HCT116 (cell line): ENCODE measurements at regions not wholly inside any gene's neighbourhood (a gene's known extent, or its start where the extent isn't known, plus 50 kb on each side); places are given as distances from the start of the nearest gene placed in this dataset.

Source experiments
- ATAC-seq: fragments of 200-7000 bp; cut with Tn5 transposase; 2 replicates; pipeline ENCODE4 v1.9.1; 2020; ENCODE audit warnings: mild to moderate bottlenecking, moderate library complexity
- BruUV-seq: library from RNA; stranded (reverse); fragments of 400-500 nt; replicated peaks from 2 replicates; lab custom pipeline; 2021; lab: Mats Ljungman, UMichigan
- CTCF ChIA-PET: fragments of 300-600 bp; sonication (Branson Sonifier 250); formaldehyde crosslinking; loops from one replicate; lab custom pipeline; 2021; ENCODE audit warnings: antibody characterized with exemption; lab: Charles Lee
- POLR2A ChIA-PET: fragments of 300-600, 350-600 bp; sonication (Branson Sonifier 250); formaldehyde crosslinking; loops from one replicate; lab custom pipeline; 2021; ENCODE audit warnings: antibody characterized with exemption; lab: Charles Lee
- RAD21 ChIA-PET, 2 experiments: fragments of 300-600 bp; sonication (Branson Sonifier 250); formaldehyde crosslinking; loops; one replicate each; lab custom pipeline; 2023; ENCODE audit warnings: low total read pairs in 2 of 2; ENCODE audit not compliant: uncharacterized antibody in 2 of 2, unreplicated experiment in 2 of 2, low non-redundant PET in 1 of 2; lab: Charles Lee
- DNase-seq: peaks from one replicate; pipeline ENCODE4 v3.0.0-alpha.2; 2010; ENCODE audit warnings: low read depth, low spot score
- H2AFZ ChIP-seq: fragments of 200-600 bp; shearing (Covaris generic), sonication (generic); 2 replicates; pipeline ENCODE4 v1.6.1; 2017; ENCODE audit warnings: low read depth, mixed run types, mixed read lengths, antibody characterized with exemption, low read length; ENCODE audit not compliant: poor library complexity, severe bottlenecking
- H3K27ac ChIP-seq: 2 replicates; pipeline ENCODE4 v1.5.1; 2012; ENCODE audit warnings: low read depth, low read length
- H3K27me3 ChIP-seq: fragments of 200-600 bp; sonication (generic); 2 replicates; pipeline ENCODE4 v1.6.1; 2016; ENCODE audit warnings: mixed run types, low read length, mixed read lengths; ENCODE audit not compliant: insufficient read depth
- H3K36me3 ChIP-seq, 2 experiments: fragments of 200-500 bp in 1 of 2; fragments of 200-600 bp in 1 of 2; sonication (Bioruptor generic) in 1 of 2; sonication (generic) in 1 of 2; 2 replicates each; pipeline versions ENCODE4 v1.5.1 to v1.6.1; 2014 to 2016; ENCODE audit warnings: low read length in 2 of 2, inconsistent platforms in 1 of 2, mixed read lengths in 1 of 2, mixed run types in 1 of 2; ENCODE audit not compliant: insufficient read depth in 2 of 2, control insufficient read depth in 1 of 2
- H3K4me1 ChIP-seq, 2 experiments: fragments of 200-600 bp in 1 of 2; sonication (generic) in 1 of 2; 2 replicates each; pipeline versions ENCODE4 v1.5.1 to v1.6.1; 2012 to 2017; ENCODE audit warnings: low read length in 2 of 2, inconsistent platforms in 1 of 2, mild to moderate bottlenecking in 1 of 2, mixed read lengths in 1 of 2, mixed run types in 1 of 2, moderate library complexity in 1 of 2; ENCODE audit not compliant: insufficient read depth in 2 of 2, control insufficient read depth in 1 of 2
- H3K4me2 ChIP-seq: fragments of 200-600 bp; sonication (generic); 2 replicates; pipeline ENCODE4 v1.6.1; 2017; ENCODE audit warnings: mixed run types, low read length, mixed read lengths
- H3K4me3 ChIP-seq, 2 experiments: fragments of 200-600 bp in 1 of 2; sonication (generic) in 1 of 2; replicated peaks in 1 of 2; 2 replicates each; pipeline ENCODE4 v1.5.1; 2011 to 2016; ENCODE audit warnings: low read length in 2 of 2, control low read depth in 1 of 2, low read depth in 1 of 2, mild to moderate bottlenecking in 1 of 2, mixed read lengths in 1 of 2, mixed run types in 1 of 2
- H3K79me2 ChIP-seq: fragments of 200-600 bp; sonication (generic); 2 replicates; pipeline ENCODE4 v1.6.1; 2017; ENCODE audit warnings: mild to moderate bottlenecking, mixed run types, low read length, moderate library complexity, mixed read lengths; ENCODE audit not compliant: insufficient read depth
- H3K9ac ChIP-seq: fragments of 200-600 bp; sonication (generic); 2 replicates; pipeline ENCODE4 v1.6.1; 2016; ENCODE audit warnings: low read length, mixed read lengths
- H3K9me2 ChIP-seq: fragments of 200-600 bp; sonication (generic), shearing (Covaris generic); 2 replicates; pipeline ENCODE4 v1.6.1; 2017; ENCODE audit warnings: mixed run types, mild to moderate bottlenecking, moderate library complexity; ENCODE audit not compliant: insufficient read depth
- H3K9me3 ChIP-seq, 2 experiments: fragments of 200-500 bp in 1 of 2; fragments of 200-600 bp in 1 of 2; sonication (Bioruptor generic) in 1 of 2; sonication (generic) in 1 of 2; 2 replicates each; pipeline ENCODE4 v1.6.1; 2014 to 2017; ENCODE audit warnings: low read length in 2 of 2, mixed read lengths in 2 of 2, inconsistent platforms in 1 of 2, low read depth in 1 of 2, mild to moderate bottlenecking in 1 of 2, mixed run types in 1 of 2, moderate library complexity in 1 of 2; ENCODE audit not compliant: control insufficient read depth in 1 of 2, insufficient read depth in 1 of 2
- H4K20me1 ChIP-seq: fragments of 200-600 bp; sonication (generic), shearing (Covaris generic); 2 replicates; pipeline ENCODE4 v1.6.1; 2017; ENCODE audit warnings: mixed run types, mild to moderate bottlenecking, moderate library complexity; ENCODE audit not compliant: insufficient read depth
- ATF3 ChIP-seq: IDR thresholded peaks from 2 replicates; pipeline ENCODE4 v1.6.1; 2012
- CBX3 ChIP-seq: IDR thresholded peaks from 2 replicates; pipeline ENCODE4 v1.6.1; 2012; ENCODE audit warnings: low read depth
- CTCF ChIP-seq, 3 experiments: fragments of 200-600 bp in 1 of 3; sonication (generic) in 1 of 3; IDR thresholded peaks in 2 of 3; conservative IDR thresholded peaks in 1 of 3; 2 replicates each; pipeline ENCODE4 v1.5.1; 2012 to 2017; ENCODE audit warnings: low read depth in 2 of 3, low read length in 2 of 3, antibody characterized with exemption in 1 of 3, borderline replicate concordance in 1 of 3, control low read depth in 1 of 3, mild to moderate bottlenecking in 1 of 3, mixed read lengths in 1 of 3, mixed run types in 1 of 3, moderate library complexity in 1 of 3; ENCODE audit not compliant: insufficient read depth in 1 of 3
- EGR1 ChIP-seq: IDR thresholded peaks from 2 replicates; pipeline ENCODE4 v1.6.1; 2012; ENCODE audit warnings: low read depth
- ELF1 ChIP-seq: IDR thresholded peaks from 2 replicates; pipeline ENCODE4 v1.6.1; 2012; ENCODE audit warnings: low read depth, borderline replicate concordance
- EZH2phosphoT487 ChIP-seq: fragments of 200-600 bp; IDR thresholded peaks from 2 replicates; pipeline ENCODE4 v1.6.1; 2018; ENCODE audit warnings: antibody characterized with exemption, borderline replicate concordance
- FOSL1 ChIP-seq: IDR thresholded peaks from 2 replicates; pipeline ENCODE4 v1.6.1; 2012; ENCODE audit warnings: low read depth
- JUND ChIP-seq: IDR thresholded peaks from 2 replicates; pipeline ENCODE4 v1.6.1; 2012
- MAX ChIP-seq: IDR thresholded peaks from 2 replicates; pipeline ENCODE4 v1.6.1; 2012
- POLR2AphosphoS5 ChIP-seq: IDR thresholded peaks from 2 replicates; pipeline ENCODE4 v1.6.1; 2011; ENCODE audit warnings: mild to moderate bottlenecking, low read depth, low read length, moderate library complexity
- RAD21 ChIP-seq: IDR thresholded peaks from 2 replicates; pipeline ENCODE4 v1.6.1; 2012; ENCODE audit warnings: low read depth, mild to moderate bottlenecking
- REST ChIP-seq: IDR thresholded peaks from 2 replicates; pipeline ENCODE4 v1.6.1; 2012; ENCODE audit warnings: low read depth
- SIN3A ChIP-seq: IDR thresholded peaks from 2 replicates; pipeline ENCODE4 v1.6.1; 2012; ENCODE audit warnings: low read depth
- SP1 ChIP-seq: IDR thresholded peaks from 2 replicates; pipeline ENCODE4 v1.6.1; 2012; ENCODE audit warnings: low read depth
- SRF ChIP-seq: IDR thresholded peaks from 2 replicates; pipeline ENCODE4 v1.6.1; 2012; ENCODE audit warnings: low read depth
- TCF7L2 ChIP-seq: IDR thresholded peaks from 2 replicates; pipeline ENCODE4 v1.7.0; 2011; ENCODE audit warnings: borderline replicate concordance, inconsistent platforms; ENCODE audit not compliant: insufficient read depth, insufficient read length; ENCODE audit errors: extremely low read depth
- YY1 ChIP-seq: IDR thresholded peaks from 2 replicates; pipeline ENCODE4 v1.6.1; 2011; ENCODE audit warnings: low read length, low read depth, moderate library complexity, mild to moderate bottlenecking; ENCODE audit not compliant: insufficient replicate concordance; ENCODE audit errors: extremely low read depth
- ZBTB33 ChIP-seq: IDR thresholded peaks from 2 replicates; pipeline ENCODE4 v1.6.1; 2011; ENCODE audit warnings: mild to moderate bottlenecking, low read length, moderate library complexity; ENCODE audit not compliant: insufficient replicate concordance; ENCODE audit errors: extremely low read depth
- ZFX ChIP-seq: fragments of 450-650 bp; IDR thresholded peaks from 2 replicates; pipeline ENCODE4 v1.6.1; 2017
- intact Hi-C: fragments of 100-400 bp; cut with micrococcal nuclease; formaldehyde crosslinking; loops from 2 replicates; pipeline ENCODE4 v1.10.0; 2022

GRCh38 chr4:133493241-133493640, 344.1 kb downstream of the PCDH10 start:
- Histone ChIP-seq H3K9ac (no peak overlapping the region), H3K27ac (no peak overlapping the region), H3K4me1 (no peaks in the 10 kb centered on the region), H3K27me3 (no peaks in the 10 kb centered on the region), H3K79me2 (no peaks in the 10 kb centered on the region), H3K9me3 (no peaks in the 10 kb centered on the region), H3K4me3 (no peak overlapping the region), H4K20me1 (no peaks in the 10 kb centered on the region), H3K36me3 (no peaks in the 10 kb centered on the region), H3K4me2 (no peak overlapping the region), H3K9me2 (no peaks in the 10 kb centered on the region), H2AFZ (no peak overlapping the region)
- ATAC-seq (no peak), DNase-seq (no peak)
- no peak for TF ChIP-seq ELF1
- no peak for TF ChIP-seq EZH2phosphoT487
- TF ChIP-seq CBX3, result no peak
- no peak for TF ChIP-seq FOSL1
- no peak for TF ChIP-seq MAX
- no peak for TF ChIP-seq SP1
- TF ChIP-seq ZBTB33, result no peak
- no peak for TF ChIP-seq SRF
- no peak for TF ChIP-seq CTCF (IDR thresholded peaks at IDR 0.05 in 2 of 3, conservative IDR thresholded peaks at IDR 0.05 in 1 of 3; ENCODE audit: borderline replicate concordance in 1 of 3, insufficient read depth in 1 of 3, low read depth in 2 of 3, low read length in 2 of 3)
- TF ChIP-seq TCF7L2, result no peak
- no peak for TF ChIP-seq YY1
- no peak for TF ChIP-seq REST
- TF ChIP-seq JUND, result no peak
- TF ChIP-seq RAD21, result no peak
- TF ChIP-seq ATF3, result no peak
- no peak for TF ChIP-seq POLR2AphosphoS5
- TF ChIP-seq SIN3A, result no peak
- TF ChIP-seq EGR1, result no peak
- TF ChIP-seq ZFX, result no peak
- no TSS peak for BruUV-seq
- ChIA-PET POLR2A (no interaction called here), CTCF (no interaction called here), RAD21 (interaction anchor here in 1 of 2 experiments (1.2 kb wide), 1 partner anchor 9 kb away, joined by 3 read pairs; no protein-coding TSS in a partner anchor)
- intact Hi-C loops, result no loop called here
